ENCODE measurements at regions not wholly inside any gene's neighbourhood (a gene's known extent, or its start where the extent isn't known, plus 50 kb on each side); places are given as distances from the start of the nearest gene placed in this dataset.

DNA sequence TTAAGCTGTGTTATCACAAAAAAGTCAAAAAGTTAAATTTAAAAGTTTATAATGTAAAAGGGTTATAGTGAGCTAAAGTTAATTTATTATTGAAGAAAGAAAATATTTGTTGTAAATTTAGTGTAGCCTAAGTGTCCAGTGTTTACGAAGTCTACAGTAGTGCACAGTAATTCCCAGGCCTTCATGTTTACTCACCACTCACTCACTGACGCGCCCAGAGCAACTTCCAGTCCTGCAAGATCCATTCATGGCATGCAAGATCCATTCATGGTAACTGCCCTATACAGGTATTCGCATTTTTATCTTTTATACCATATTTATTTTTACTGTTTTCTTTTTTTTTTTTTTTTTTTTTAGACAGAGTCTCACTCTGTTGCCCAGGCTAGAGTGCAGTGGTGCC is 69.5 kb downstream of the TPRA1 start:
- TF ChIP-seq, protein P1, sequence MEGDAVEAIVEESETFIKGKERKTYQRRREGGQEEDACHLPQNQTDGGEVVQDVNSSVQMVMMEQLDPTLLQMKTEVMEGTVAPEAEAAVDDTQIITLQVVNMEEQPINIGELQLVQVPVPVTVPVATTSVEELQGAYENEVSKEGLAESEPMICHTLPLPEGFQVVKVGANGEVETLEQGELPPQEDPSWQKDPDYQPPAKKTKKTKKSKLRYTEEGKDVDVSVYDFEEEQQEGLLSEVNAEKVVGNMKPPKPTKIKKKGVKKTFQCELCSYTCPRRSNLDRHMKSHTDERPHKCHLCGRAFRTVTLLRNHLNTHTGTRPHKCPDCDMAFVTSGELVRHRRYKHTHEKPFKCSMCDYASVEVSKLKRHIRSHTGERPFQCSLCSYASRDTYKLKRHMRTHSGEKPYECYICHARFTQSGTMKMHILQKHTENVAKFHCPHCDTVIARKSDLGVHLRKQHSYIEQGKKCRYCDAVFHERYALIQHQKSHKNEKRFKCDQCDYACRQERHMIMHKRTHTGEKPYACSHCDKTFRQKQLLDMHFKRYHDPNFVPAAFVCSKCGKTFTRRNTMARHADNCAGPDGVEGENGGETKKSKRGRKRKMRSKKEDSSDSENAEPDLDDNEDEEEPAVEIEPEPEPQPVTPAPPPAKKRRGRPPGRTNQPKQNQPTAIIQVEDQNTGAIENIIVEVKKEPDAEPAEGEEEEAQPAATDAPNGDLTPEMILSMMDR (IDR thresholded peaks at IDR 0.05) = no peak
- DNase-seq (no peak), ATAC-seq (peak; percentile 41)
- Histone ChIP-seq H3K4me3 (no peak overlapping the region), H3K36me3 (no peaks in the 10 kb centered on the region), H3K4me1 (no peaks in the 10 kb centered on the region), H3K27ac (no peak overlapping the region), H3K9me3 (no peaks in the 10 kb centered on the region), H3K27me3 (no peaks in the 10 kb centered on the region)
- intact Hi-C loops (cut with DNase I) = no loop called here

DNA sequence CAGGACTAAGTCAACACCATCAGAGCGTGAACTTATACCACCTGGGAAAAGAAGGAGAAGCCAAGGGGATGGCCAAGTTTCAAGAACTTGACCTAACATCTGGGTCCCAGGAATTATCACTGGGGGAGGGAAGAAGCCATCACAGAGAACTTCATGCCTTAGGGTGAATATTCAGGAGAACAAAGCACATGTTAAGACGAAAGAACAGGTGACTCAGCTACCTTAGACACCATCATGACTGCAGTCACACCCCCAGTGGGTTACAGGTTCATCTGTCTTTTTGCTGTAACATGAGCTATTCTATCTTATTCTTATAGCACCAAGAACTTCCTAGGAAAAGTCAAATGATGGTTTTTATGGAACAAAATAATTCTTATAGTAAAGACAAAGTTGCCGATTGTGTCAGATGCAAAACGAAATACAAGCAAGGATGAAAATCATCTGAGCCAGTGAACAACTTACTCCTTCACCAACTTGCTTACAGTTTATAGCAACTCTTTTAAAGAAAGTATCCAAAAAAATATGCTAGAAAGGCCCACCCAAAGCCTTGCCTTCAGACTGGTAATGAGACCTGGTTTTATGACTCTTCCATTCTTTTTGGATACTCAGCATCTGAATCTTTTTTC is 72.0 kb downstream of the TPRA1 start:
- no peak for ATAC-seq
- intact Hi-C loops (cut with DNase I) = no loop called here
- TF ChIP-seq, protein P1 (IDR thresholded peaks at IDR 0.05) = no peak
- no peak for DNase-seq
- Histone ChIP-seq H3K4me3 (no peak overlapping the region), H3K27me3 (no peaks in the 10 kb centered on the region), H3K4me1 (no peaks in the 10 kb centered on the region), H3K9me3 (no peaks in the 10 kb centered on the region), H3K36me3 (no peaks in the 10 kb centered on the region), H3K27ac (no peak overlapping the region)

DNA sequence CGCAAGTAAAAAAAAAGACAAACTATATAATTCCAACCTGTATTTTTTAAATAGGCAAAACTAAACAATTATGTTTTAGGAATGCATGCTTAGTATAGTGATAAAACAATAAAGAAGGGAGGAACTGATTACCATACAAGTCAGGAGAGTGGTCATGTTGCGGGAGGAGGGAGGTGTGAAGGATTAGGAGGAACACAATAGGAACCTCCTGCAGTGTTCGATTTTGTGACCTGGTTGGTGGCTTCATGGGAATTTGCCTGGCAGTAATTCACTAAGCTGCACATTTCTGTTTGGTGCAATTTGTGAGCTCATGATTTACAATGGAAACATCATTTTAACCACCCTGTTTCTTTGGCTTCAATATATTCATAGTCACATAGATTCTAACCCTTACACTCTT is 78.3 kb downstream of the TPRA1 start:
- H3K4me3 ChIP-seq = no peak overlapping the region
- intact Hi-C loops (cut with DNase I) = no loop called here
- no peaks in the 10 kb centered on the region for H3K9me3 ChIP-seq
- no peak overlapping the region for H3K27ac ChIP-seq
- TF ChIP-seq, protein P1 (IDR thresholded peaks at IDR 0.05) = no peak
- DNase-seq (no peak), ATAC-seq (no peak)
- no peaks in the 10 kb centered on the region for H3K4me1 ChIP-seq
- no peaks in the 10 kb centered on the region for H3K27me3 ChIP-seq
- no peaks in the 10 kb centered on the region for H3K36me3 ChIP-seq

- no peaks in the 10 kb centered on the region for H3K27me3 ChIP-seq
- intact Hi-C loops (cut with DNase I) = no loop called here
- no peak for ATAC-seq
- no peak overlapping the region for H3K27ac ChIP-seq
- no peaks in the 10 kb centered on the region for H3K9me3 ChIP-seq
- TF ChIP-seq, protein P1 (IDR thresholded peaks at IDR 0.05) = no peak
- no peak for DNase-seq
- H3K36me3 ChIP-seq = no peaks in the 10 kb centered on the region
- H3K4me1 ChIP-seq = no peaks in the 10 kb centered on the region
- no peak overlapping the region for H3K4me3 ChIP-seq
Measured at GRCh38 chr3:127501177-127501576, 89.4 kb downstream of the TPRA1 start.

DNA sequence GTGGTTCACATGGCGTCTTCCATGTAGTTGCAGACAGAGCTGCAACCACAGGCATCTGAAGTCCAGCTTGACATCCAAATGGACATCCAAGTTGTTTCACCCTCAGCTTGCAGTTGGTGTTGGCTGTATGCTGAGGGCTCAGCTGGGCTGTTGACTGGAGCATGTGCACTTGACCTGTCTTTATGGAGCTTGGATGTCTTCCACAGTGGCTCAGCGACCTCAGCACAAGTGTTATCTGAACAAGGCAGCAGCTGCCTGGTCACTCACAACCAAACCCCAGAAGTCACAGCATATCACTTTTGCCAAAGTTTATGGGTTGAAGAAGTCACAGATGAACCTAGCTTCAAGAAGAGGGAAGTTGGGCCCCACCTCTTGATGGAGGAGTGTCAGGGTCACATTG is 92.9 kb downstream of the TPRA1 start:
- no peak overlapping the region for H3K4me3 ChIP-seq
- H3K9me3 ChIP-seq = no peaks in the 10 kb centered on the region
- H3K4me1 ChIP-seq = no peaks in the 10 kb centered on the region
- H3K27ac ChIP-seq = no peak overlapping the region
- intact Hi-C loops (cut with DNase I) = no loop called here
- no peaks in the 10 kb centered on the region for H3K36me3 ChIP-seq
- DNase-seq (no peak), ATAC-seq (no peak)
- TF ChIP-seq, protein P1 (IDR thresholded peaks at IDR 0.05) = no peak
- no peaks in the 10 kb centered on the region for H3K27me3 ChIP-seq

GRCh38 chr3:127497166-127497565 is 93.4 kb downstream of the TPRA1 start:
- Histone ChIP-seq H3K9me3 (no peaks in the 10 kb centered on the region), H3K4me3 (no peak overlapping the region), H3K4me1 (no peaks in the 10 kb centered on the region), H3K27ac (no peak overlapping the region), H3K27me3 (no peaks in the 10 kb centered on the region), H3K36me3 (no peaks in the 10 kb centered on the region)
- TF ChIP-seq, protein P1 (IDR thresholded peaks at IDR 0.05) = no peak
- intact Hi-C loops (cut with DNase I) = no loop called here
- no peak for ATAC-seq
- DNase-seq = no peak

Measured in upper lobe of right lung (tissue), 1 donor.